H7 (cell line): ENCODE measurements at regions not wholly inside any gene's neighbourhood (a gene's known extent, or its start where the extent isn't known, plus 50 kb on each side); places are given as distances from the start of the nearest gene placed in this dataset.

Experiments used
- DNase-seq: peaks from one replicate; pipeline ENCODE4 v3.0.0; 2012
- H3K27me3 ChIP-seq: 2 replicates; pipeline ENCODE4 v1.6.0; 2011; ENCODE audit warnings: mild to moderate bottlenecking, low read length; ENCODE audit not compliant: control insufficient read depth, insufficient read depth
- H3K36me3 ChIP-seq: replicated peaks from 2 replicates; pipeline ENCODE4 v1.5.1; 2011; ENCODE audit warnings: low read length; ENCODE audit not compliant: control insufficient read depth, insufficient read depth
- H3K4me3 ChIP-seq: 2 replicates; pipeline ENCODE4 v1.5.1; 2011; ENCODE audit warnings: low read depth, mild to moderate bottlenecking, control low read depth, low read length, moderate library complexity; ENCODE audit not compliant: insufficient read depth

DNA sequence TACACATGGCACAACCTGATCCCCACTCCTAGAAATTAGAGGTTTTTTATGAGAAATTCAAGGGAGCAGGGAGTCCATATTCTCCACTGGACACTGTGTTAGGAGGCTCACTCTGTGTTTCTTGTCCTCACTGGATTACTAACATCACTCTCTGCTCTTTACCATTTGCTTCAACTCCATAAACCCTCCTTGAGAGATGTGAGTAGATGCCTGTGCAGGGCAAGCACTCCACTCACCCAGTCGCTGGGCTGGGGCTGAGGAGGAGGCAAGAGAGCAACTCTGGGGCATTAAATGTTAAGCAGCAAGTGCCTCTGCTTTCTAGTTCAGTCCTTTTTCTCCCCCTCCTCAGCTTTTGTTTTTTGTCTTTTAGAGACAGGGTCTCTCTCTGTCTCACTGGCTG is 115.1 kb downstream of the LARP7 start:
- no peak for DNase-seq
- Histone ChIP-seq H3K4me3 (no peak overlapping the region), H3K36me3 (peaks cover 3% of the 10 kb centered on the region), H3K27me3 (no peaks in the 10 kb centered on the region)

DNA sequence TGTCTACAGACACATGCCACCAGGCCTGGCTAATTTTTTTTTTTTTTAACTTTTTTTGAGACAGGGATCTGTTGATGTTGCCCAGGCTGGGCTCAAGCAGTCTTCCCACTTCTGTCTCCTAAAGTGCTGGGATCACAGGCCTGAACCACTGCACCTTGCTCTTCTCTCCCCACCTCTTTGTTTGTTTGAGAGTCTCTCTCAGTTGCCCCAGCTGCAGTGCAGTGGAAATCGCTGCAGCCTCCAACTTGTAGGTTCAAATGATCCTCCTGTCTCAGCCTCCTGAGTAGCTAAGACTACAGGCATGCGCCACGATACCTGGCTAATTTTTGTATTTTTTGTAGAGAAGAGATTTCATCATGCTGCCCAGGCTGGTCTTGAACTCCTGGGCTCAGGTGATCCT is 115.6 kb downstream of the LARP7 start:
- peaks cover 3% of the 10 kb centered on the region for H3K36me3 ChIP-seq

DNA sequence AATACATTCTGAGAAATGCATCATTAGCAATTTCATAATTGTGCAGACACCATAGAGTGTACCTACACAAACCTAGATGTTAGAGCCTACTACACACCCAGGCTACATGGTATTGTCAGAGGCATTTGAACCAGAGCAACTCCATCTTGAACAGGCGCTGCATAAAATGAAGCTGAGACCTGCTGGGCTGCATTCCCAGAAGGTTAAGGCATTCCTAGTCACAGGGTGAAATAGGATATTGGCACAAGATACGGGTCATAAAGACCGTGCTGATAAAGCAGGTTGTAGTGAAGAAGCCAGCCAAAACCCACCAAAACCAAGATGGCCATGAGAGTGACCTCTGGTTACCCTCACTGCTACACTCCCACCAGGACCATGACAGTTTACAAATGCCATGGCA is 116.4 kb downstream of the LARP7 start:
- no peak overlapping the region for H3K4me3 ChIP-seq

More for the DNA sequence above, 115.6 kb downstream of the LARP7 start:
- H3K4me3 ChIP-seq: no peak overlapping the region
- no peaks in the 10 kb centered on the region for H3K27me3 ChIP-seq
- no peak for DNase-seq

DNA sequence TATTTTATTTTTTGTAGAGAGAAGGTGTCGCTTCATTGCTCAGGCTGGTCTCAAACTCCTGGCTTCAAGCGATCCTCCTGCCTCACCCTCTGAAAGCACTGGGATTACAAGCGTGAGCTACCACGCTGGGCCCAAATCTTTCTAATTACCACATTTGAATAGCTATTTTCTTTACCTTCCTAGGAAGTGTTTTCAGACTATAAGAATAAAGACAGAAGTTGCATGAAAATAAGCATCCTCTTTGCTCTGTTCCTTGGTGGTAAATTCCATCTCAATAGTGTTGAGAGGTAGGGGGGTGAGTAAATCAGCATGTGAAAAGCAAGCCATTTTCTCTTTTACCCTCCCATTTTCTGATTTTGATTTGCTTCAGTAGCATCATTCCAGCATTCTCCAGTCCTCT is 122.4 kb downstream of the LARP7 start:
- H3K36me3 ChIP-seq: no peaks in the 10 kb centered on the region
- DNase-seq: peak; percentile 73
- no peaks in the 10 kb centered on the region for H3K27me3 ChIP-seq
- no peak overlapping the region for H3K4me3 ChIP-seq

More for the DNA sequence above, 116.4 kb downstream of the LARP7 start:
- no peak for DNase-seq
- H3K36me3 ChIP-seq: peaks cover 3% of the 10 kb centered on the region
- H3K27me3 ChIP-seq: no peaks in the 10 kb centered on the region

DNA sequence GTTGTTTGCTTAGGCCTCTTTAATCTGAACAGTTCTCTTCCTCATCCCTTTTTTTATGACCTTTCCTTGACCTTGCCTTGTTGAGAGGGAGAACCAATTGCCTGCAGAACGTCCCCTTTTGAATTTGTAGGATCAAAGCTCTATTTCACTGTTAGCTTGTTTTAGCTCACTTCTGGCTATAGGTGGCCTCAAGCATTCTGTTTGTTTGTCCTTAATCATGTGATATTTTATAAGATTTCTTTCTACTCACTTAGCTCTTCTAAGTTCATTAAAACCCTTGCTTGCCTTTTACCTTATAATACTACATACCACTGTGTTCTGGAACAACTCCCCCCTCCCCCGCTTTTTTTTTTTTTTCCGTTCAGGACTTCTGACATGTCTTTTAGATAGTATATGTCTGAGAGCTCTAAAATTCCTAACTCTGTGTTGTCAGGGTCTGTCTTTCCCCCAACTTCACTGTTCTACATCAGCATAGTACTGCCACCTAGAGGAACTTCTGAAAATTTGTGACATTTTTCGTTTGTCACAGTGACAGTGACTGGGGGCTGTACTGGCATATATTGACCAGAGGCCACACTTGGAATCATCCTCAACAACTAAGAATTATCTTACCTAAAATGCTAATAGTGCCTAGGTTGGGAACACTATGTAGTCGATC is 128.5 kb downstream of the LARP7 start:
- peaks cover 1% of the 10 kb centered on the region; the same call in 1 of the 2 replicates for H3K36me3 ChIP-seq
- peak; percentile 75 for DNase-seq
- H3K27me3 ChIP-seq: no peaks in the 10 kb centered on the region
- no peak overlapping the region for H3K4me3 ChIP-seq

DNA sequence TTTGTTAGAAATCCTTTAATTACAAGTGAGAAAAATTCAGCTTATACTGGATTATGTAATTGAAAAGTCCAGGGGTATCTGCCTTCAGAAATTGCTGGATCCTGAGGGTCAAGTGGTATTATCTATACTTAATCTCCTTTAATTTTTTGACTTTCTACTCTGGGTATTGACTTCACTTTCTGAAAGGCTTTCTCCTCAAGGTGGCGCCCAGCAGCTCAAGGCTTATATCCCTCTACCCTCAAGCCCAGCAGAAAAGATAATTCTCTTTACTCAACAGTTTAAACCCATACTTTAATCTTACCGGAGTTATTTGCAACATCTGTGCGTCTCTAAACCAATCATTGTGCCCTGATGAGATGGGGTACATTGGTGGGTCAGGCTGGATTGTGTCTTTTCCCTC is 129.5 kb downstream of the LARP7 start:
- Histone ChIP-seq H3K36me3 (peaks cover 1% of the 10 kb centered on the region; the same call in 1 of the 2 replicates), H3K27me3 (no peaks in the 10 kb centered on the region), H3K4me3 (no peak overlapping the region)
- peak; percentile 58 for DNase-seq

DNA sequence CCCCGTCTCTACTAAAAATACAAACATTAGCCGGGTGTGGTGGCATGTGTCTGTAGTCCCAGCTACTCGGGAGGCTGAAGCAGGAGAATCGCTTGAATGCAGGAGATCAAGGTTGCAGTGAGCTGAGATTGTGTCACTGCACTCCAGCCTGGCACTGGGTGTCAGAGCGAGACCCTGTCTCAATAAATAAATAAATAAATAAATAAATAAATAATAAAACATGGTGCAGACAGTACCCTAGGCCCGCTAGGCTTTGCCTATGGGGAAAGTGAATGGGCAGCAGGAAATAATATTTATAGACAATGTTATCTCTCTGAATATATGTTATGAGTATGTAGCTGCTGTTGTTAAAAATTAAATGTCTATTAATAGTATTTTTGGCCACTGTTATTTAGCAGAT is 130.4 kb downstream of the LARP7 start:
- Histone ChIP-seq H3K27me3 (no peaks in the 10 kb centered on the region), H3K4me3 (no peak overlapping the region), H3K36me3 (peaks cover 1% of the 10 kb centered on the region; the same call in 1 of the 2 replicates)
- no peak for DNase-seq

DNA sequence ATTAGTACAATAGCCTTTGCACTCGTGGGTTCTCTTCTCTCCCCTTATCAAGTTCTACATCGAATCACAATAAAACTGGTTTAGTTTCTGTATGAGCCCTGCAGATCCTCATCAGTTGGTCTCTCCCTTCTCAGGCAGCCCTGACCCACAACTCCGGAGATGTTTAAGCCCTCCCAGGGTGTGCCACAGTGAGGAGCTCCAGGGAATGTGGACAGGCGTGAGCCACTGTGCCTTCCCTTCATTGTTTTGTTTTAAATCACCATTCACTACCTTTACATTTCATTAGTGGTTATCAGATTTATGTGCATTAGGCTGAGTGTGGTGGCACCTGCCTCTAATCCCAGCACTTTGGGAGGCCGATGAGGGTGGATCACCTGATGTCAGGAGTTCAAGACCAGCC is 133.2 kb downstream of the LARP7 start:
- H3K27me3 ChIP-seq: no peaks in the 10 kb centered on the region
- peak; percentile 24 for DNase-seq
- no peak overlapping the region for H3K4me3 ChIP-seq
- peaks cover 1% of the 10 kb centered on the region; the same call in 1 of the 2 replicates for H3K36me3 ChIP-seq

DNA sequence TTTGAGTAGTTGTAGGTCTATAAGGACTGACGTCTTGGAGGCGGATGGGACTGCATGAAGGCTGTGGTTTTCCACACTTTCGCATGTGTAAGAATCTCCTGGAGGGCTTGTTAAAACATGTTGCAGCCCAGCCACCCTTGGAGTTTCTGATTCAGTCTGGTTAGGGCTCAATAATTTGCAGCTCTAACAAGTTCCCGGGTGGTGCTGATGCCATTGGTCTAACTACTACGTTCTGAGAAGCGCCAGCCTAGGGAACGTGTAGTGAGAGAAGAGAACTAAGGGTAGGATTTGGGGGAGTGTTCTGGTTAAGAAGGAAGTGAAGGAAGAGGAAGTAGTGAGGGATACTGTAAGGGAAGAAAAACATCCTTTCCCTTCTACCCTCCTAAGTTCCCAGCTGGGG is 138.9 kb downstream of the LARP7 start:
- Histone ChIP-seq H3K4me3 (no peak overlapping the region), H3K27me3 (no peaks in the 10 kb centered on the region), H3K36me3 (no peaks in the 10 kb centered on the region)
- DNase-seq: peak; percentile 35

DNA sequence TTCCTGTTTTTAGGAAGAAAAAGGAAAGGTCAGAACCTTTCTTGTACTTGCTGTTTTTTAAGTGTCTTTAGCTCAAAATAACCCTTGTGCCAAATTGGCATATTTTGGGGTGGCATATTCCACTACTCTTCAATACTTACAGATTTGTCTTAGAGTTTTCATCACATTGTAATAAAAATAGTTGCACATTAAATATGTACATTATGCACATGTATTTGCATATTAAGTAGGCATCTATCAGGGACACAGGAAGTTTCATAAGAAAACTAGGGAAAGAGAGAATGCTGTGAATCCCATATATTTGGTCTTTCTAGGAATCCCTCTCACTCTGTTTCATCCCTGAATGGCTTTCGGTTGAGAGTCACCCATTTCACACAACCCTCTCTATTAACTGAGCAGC is 139.6 kb downstream of the LARP7 start:
- H3K27me3 ChIP-seq: no peaks in the 10 kb centered on the region
- H3K36me3 ChIP-seq: no peaks in the 10 kb centered on the region
- DNase-seq: no peak
- H3K4me3 ChIP-seq: no peak overlapping the region

DNA sequence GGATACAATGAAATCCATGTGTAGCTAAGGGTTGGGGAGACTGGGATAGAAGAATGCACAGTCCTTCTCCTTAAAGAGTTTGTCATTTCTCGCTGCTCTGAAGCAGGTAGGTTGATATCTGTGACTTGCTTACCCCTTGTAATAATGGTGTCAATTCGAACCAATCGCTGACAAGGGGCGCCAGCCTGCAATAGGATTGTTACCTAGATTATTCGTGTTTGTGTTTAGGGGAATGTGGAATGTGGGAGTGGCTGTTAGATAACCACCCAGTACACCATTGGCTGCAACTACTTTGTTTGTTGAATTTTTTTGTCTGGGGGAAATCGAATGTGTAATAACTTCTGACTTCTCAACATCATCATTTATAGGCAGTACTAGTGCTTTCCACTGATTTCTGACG is 141.6 kb downstream of the LARP7 start:
- Histone ChIP-seq H3K4me3 (no peak overlapping the region), H3K27me3 (no peaks in the 10 kb centered on the region), H3K36me3 (no peaks in the 10 kb centered on the region)
- DNase-seq: no peak

DNA sequence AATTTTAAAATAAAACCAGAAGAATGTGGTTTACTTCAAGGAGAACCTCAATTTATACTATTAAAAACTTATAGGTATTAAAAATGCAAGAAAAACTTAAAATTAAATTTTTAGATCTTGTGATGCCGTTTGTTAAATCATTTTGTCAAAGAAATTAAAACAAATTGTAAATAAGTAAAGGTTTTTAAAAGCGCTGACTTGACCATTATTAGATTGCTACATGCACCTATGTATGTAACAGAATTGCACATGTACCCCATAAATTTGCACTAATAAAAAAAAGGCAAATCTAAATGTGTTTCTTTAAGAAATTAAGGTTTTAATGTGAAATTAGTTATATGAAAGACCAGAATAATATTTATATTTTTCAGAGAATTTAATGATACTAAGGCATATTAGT is 156.1 kb downstream of the LARP7 start:
- no peak for DNase-seq
- H3K27me3 ChIP-seq: no peaks in the 10 kb centered on the region
- no peaks in the 10 kb centered on the region; the same call in 1 of the 2 replicates for H3K36me3 ChIP-seq
- no peak overlapping the region for H3K4me3 ChIP-seq

DNA sequence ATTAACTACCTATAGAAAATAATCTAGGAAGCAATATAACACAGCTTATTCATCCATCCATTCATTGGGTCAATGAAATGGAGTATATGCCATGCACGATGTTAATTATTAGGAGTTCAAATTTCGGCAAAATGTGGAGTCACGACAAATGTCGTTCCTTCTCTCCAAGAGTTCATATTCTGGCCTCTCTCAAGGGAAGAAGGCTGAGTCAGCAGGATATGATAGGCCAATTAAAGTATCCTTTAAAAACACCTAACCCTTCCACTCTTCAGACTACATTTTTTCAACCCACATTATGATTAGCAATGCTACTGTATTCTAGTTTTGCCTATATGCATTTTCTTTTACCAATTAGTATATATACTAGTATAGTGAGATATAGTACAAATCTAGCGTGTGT is 163.1 kb downstream of the LARP7 start:
- H3K36me3 ChIP-seq: 0 out of 2 replicates have a peak, but pooled peaks cover 1% of the 10 kb centered on the region
- no peak overlapping the region for H3K4me3 ChIP-seq
- no peaks in the 10 kb centered on the region for H3K27me3 ChIP-seq
- no peak for DNase-seq

DNA sequence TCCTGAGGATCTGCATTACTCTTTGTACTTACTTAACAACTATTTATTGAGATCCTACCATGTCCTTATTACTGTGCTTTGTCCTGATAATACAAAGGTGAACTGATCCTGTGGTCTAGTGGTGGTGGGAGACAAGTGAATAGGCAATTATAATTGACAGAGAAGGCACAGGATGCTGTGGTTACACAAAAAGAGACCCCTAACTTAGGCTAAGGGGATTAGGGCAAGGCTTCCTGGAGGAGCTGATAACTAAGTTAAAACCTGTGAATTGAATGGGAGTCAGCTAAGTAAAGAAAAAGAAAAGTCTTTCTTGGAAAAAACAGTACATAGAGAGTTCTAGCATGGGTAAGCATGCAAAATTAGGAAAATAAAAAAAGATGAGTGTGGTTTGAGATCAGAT is 164.4 kb downstream of the LARP7 start:
- Histone ChIP-seq H3K36me3 (0 out of 2 replicates have a peak, but pooled peaks cover 1% of the 10 kb centered on the region), H3K27me3 (no peaks in the 10 kb centered on the region), H3K4me3 (no peak overlapping the region)
- DNase-seq: no peak

DNA sequence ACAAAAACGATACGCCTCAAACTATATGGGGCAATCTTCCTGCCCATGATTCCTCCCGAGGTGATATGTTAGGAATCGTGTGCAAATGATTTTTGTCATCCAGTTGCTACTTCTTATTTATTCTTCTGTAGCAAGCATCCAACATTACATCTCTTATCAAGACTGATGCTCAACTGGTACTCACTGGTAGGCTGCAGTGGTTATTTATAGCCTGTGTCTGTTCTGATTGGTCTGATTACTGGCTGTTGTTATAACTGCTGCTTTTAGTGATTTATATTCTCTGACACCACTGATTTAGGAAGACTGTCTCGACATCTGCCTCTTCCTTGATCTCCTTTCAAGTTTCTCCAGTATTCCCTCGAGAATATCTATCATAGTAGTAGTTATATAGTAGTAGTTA is 165.8 kb downstream of the LARP7 start:
- Histone ChIP-seq H3K36me3 (0 out of 2 replicates have a peak, but pooled peaks cover 1% of the 10 kb centered on the region), H3K27me3 (no peaks in the 10 kb centered on the region), H3K4me3 (no peak overlapping the region)
- no peak for DNase-seq

DNA sequence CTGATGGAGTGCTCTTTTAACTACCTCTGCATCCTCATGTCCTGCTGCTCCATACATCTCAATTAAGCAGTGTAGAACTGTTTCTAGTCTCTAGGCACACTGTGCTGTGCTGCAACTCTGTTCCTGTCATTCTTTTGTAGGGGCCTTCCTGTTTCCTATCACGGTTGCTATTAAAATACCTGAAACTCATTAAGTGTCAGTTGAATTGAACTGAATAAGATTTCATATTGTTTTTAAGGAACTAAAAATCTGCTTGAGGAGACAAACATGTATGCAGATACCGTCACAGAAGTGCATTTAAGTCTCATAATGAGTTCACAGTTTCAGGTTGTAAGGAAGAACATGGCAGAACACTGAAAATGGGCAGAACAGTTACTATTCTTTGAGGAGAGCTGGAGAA is 170.1 kb downstream of the LARP7 start:
- no peak for DNase-seq
- H3K36me3 ChIP-seq: no peaks in the 10 kb centered on the region; the same call in 1 of the 2 replicates
- no peak overlapping the region for H3K4me3 ChIP-seq
- no peaks in the 10 kb centered on the region for H3K27me3 ChIP-seq
